ENCODE measurements at regions not wholly inside any gene's neighbourhood (a gene's known extent, or its start where the extent isn't known, plus 50 kb on each side); places are given as distances from the start of the nearest gene placed in this dataset.
"Not testable (repeated sequence)": the region's sequence is repeated elsewhere in the genome, so short reads cannot be mapped to it uniquely, and the experiment has no call there.

GRCh38 chr3:75395580-75396315, 268.4 kb upstream of the FRG2C start:
- H3K9me3 ChIP-seq (ENCODE audit: control insufficient read depth in 5 of 5, low read length in 5 of 5), result no peaks in the 10 kb centered on the region
- H3K27me3 ChIP-seq (ENCODE audit: control insufficient read depth in 5 of 5, insufficient read depth in 4 of 5, low read length in 5 of 5), result peaks cover 0 to 7% (median 0%) of the 10 kb centered on the region in 5 donors
- H3K4me1 ChIP-seq (ENCODE audit: control insufficient read depth in 5 of 5, insufficient read depth in 5 of 5, low read length in 5 of 5), result peaks cover 0 to 3% (median 0%) of the 10 kb centered on the region in 5 donors
- no peak overlapping the region for H3K9ac ChIP-seq (ENCODE audit: low read length in 5 of 5)
- H3K4me3 ChIP-seq (ENCODE audit: low read depth in 1 of 5, low read length in 5 of 5), result peak overlapping the region in 1 of 5 donors; percentile 7
- no peak overlapping the region for H3K27ac ChIP-seq (ENCODE audit: low read depth, low read length)
- H3K36me3 ChIP-seq (ENCODE audit: control insufficient read depth in 5 of 5, insufficient read depth in 5 of 5, low read length in 5 of 5), result no peaks in the 10 kb centered on the region

- Histone ChIP-seq H3K36me3 (ENCODE audit: control insufficient read depth in 5 of 5, insufficient read depth in 5 of 5, low read length in 5 of 5) (no peaks in the 10 kb centered on the region), H3K9me3 (ENCODE audit: control insufficient read depth in 5 of 5, low read length in 5 of 5) (no peaks in the 10 kb centered on the region), H3K9ac (ENCODE audit: low read length in 5 of 5) (no peak overlapping the region), H3K4me1 (ENCODE audit: control insufficient read depth in 5 of 5, insufficient read depth in 5 of 5, low read length in 5 of 5) (peaks cover 0 to 3% (median 0%) of the 10 kb centered on the region in 5 donors), H3K4me3 (ENCODE audit: low read depth in 1 of 5, low read length in 5 of 5) (peak overlapping the region in 2 of 5 donors; percentile 7 to 34), H3K27ac (ENCODE audit: low read depth, low read length) (no peak overlapping the region), H3K27me3 (ENCODE audit: control insufficient read depth in 5 of 5, insufficient read depth in 4 of 5, low read length in 5 of 5) (peaks cover 0 to 7% (median 0%) of the 10 kb centered on the region in 5 donors)
These were observed 267.8 kb upstream of the FRG2C start for GRCh38 chr3:75396316-75396802.

DNA sequence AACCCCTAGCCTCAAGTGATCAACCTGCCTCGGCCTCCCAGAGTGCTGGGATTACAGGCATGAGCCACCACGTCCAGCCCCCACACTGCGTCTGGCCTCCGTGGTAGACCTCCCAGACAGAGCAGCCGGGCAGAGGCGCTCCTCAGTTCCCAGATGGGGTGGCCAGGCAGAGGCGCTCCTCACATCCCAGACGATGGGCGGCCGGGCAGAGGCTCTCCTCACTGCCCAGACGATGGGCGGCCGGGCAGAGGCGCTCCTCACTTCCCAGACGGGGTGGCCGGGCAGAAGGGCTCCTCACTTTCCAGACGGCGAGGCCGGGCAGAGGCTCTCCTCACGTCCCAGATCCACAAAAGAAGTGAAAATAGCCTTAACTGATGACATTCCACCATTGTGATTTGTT, 266.6 kb upstream of the FRG2C start:
- H3K9ac ChIP-seq (ENCODE audit: low read length in 5 of 5); H3K36me3 ChIP-seq (ENCODE audit: control insufficient read depth in 5 of 5, insufficient read depth in 5 of 5, low read length in 5 of 5); H3K9me3 ChIP-seq (ENCODE audit: control insufficient read depth in 5 of 5, low read length in 5 of 5); H3K27ac ChIP-seq (ENCODE audit: low read depth, low read length); H3K4me3 ChIP-seq (ENCODE audit: low read depth in 1 of 5, low read length in 5 of 5); H3K27me3 ChIP-seq (ENCODE audit: control insufficient read depth in 5 of 5, insufficient read depth in 4 of 5, low read length in 5 of 5); H3K4me1 ChIP-seq (ENCODE audit: control insufficient read depth in 5 of 5, insufficient read depth in 5 of 5, low read length in 5 of 5): not testable (repeated sequence)

DNA sequence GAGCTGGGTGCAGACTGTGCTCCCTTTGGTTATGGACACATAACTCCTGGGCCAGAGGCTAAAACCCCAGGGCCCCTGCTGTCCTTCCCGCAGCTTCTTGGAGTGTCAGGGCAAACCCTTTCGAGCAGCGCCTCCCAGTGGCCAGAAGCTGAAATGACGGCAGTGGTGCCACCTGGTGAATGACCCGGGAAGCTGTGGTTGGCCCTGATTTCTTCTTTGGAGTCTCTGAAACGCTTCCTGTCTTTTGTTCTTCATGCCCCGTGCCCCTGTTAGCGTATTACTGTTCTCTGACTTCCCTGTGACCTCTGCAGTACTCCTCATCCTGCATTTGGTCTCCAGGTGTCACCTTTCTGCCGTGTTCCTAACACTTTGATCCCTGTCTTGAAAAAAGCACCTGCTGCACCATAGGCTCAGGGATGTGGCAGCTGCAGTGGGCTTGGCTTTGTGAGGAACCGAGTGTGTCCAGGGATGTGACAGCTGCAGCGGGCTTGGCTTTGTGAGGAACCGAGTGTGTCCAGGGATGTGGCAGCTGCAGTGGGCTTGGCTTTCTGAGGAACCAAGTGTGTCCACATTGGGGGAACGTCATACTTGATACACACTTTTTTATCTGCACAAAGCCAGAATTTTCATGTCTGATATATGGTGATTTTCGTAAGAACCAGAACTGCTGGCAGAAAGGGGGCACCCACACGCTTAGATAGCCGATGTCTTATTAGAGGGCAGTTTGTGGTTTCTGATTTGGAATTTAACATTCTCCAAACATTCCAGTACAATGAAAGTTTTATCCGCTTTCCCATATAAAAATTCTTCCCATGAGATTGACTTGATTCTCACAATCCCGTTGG, 241.8 kb upstream of the FRG2C start:
- H3K36me3 ChIP-seq (ENCODE audit: control insufficient read depth in 5 of 5, insufficient read depth in 5 of 5, low read length in 5 of 5), result peaks cover 0 to 22% (median 9%) of the 10 kb centered on the region in 5 donors
- H3K27ac ChIP-seq (ENCODE audit: low read depth, low read length); H3K27me3 ChIP-seq (ENCODE audit: control insufficient read depth in 5 of 5, insufficient read depth in 4 of 5, low read length in 5 of 5); H3K9ac ChIP-seq (ENCODE audit: low read length in 5 of 5); H3K4me1 ChIP-seq (ENCODE audit: control insufficient read depth in 5 of 5, insufficient read depth in 5 of 5, low read length in 5 of 5); H3K4me3 ChIP-seq (ENCODE audit: low read depth in 1 of 5, low read length in 5 of 5); H3K9me3 ChIP-seq (ENCODE audit: control insufficient read depth in 5 of 5, low read length in 5 of 5): not testable (repeated sequence)

- H3K27ac ChIP-seq (ENCODE audit: low read depth, low read length); H3K9me3 ChIP-seq (ENCODE audit: control insufficient read depth in 5 of 5, low read length in 5 of 5); H3K9ac ChIP-seq (ENCODE audit: low read length in 5 of 5); H3K4me3 ChIP-seq (ENCODE audit: low read depth in 1 of 5, low read length in 5 of 5); H3K27me3 ChIP-seq (ENCODE audit: control insufficient read depth in 5 of 5, insufficient read depth in 4 of 5, low read length in 5 of 5); H3K4me1 ChIP-seq (ENCODE audit: control insufficient read depth in 5 of 5, insufficient read depth in 5 of 5, low read length in 5 of 5): not testable (repeated sequence)
- peaks cover 0 to 29% (median 14%) of the 10 kb centered on the region in 5 donors for H3K36me3 ChIP-seq (ENCODE audit: control insufficient read depth in 5 of 5, insufficient read depth in 5 of 5, low read length in 5 of 5)
These were observed 238.7 kb upstream of the FRG2C start for GRCh38 chr3:75425379-75425778.

- H3K9ac ChIP-seq (ENCODE audit: low read length in 5 of 5); H3K4me3 ChIP-seq (ENCODE audit: low read depth in 1 of 5, low read length in 5 of 5); H3K9me3 ChIP-seq (ENCODE audit: control insufficient read depth in 5 of 5, low read length in 5 of 5); H3K27me3 ChIP-seq (ENCODE audit: control insufficient read depth in 5 of 5, insufficient read depth in 4 of 5, low read length in 5 of 5); H3K27ac ChIP-seq (ENCODE audit: low read depth, low read length): not testable (repeated sequence)
- peaks cover 0 to 38% (median 14%) of the 10 kb centered on the region in 5 donors for H3K36me3 ChIP-seq (ENCODE audit: control insufficient read depth in 5 of 5, insufficient read depth in 5 of 5, low read length in 5 of 5)
- peaks cover 0 to 11% (median 4%) of the 10 kb centered on the region in 5 donors for H3K4me1 ChIP-seq (ENCODE audit: control insufficient read depth in 5 of 5, insufficient read depth in 5 of 5, low read length in 5 of 5)
These were observed 236.6 kb upstream of the FRG2C start for GRCh38 chr3:75427486-75427885.

GRCh38 chr3:75427906-75428305, 236.2 kb upstream of the FRG2C start:
- H3K27ac ChIP-seq (ENCODE audit: low read depth, low read length); H3K9ac ChIP-seq (ENCODE audit: low read length in 5 of 5); H3K4me3 ChIP-seq (ENCODE audit: low read depth in 1 of 5, low read length in 5 of 5); H3K27me3 ChIP-seq (ENCODE audit: control insufficient read depth in 5 of 5, insufficient read depth in 4 of 5, low read length in 5 of 5); H3K9me3 ChIP-seq (ENCODE audit: control insufficient read depth in 5 of 5, low read length in 5 of 5): not testable (repeated sequence)
- Histone ChIP-seq H3K4me1 (ENCODE audit: control insufficient read depth in 5 of 5, insufficient read depth in 5 of 5, low read length in 5 of 5) (peaks cover 0 to 12% (median 6%) of the 10 kb centered on the region in 5 donors), H3K36me3 (ENCODE audit: control insufficient read depth in 5 of 5, insufficient read depth in 5 of 5, low read length in 5 of 5) (peaks cover 0 to 36% (median 12%) of the 10 kb centered on the region in 5 donors)

GRCh38 chr3:75429561-75430220, 234.4 kb upstream of the FRG2C start:
- Histone ChIP-seq H3K36me3 (ENCODE audit: control insufficient read depth in 5 of 5, insufficient read depth in 5 of 5, low read length in 5 of 5) (peaks cover 0 to 29% (median 10%) of the 10 kb centered on the region in 5 donors), H3K4me1 (ENCODE audit: control insufficient read depth in 5 of 5, insufficient read depth in 5 of 5, low read length in 5 of 5) (peaks cover 0 to 23% (median 14%) of the 10 kb centered on the region in 5 donors)
- not testable (repeated sequence) for H3K4me3 ChIP-seq (ENCODE audit: low read depth in 1 of 5, low read length in 5 of 5); H3K27me3 ChIP-seq (ENCODE audit: control insufficient read depth in 5 of 5, insufficient read depth in 4 of 5, low read length in 5 of 5); H3K9ac ChIP-seq (ENCODE audit: low read length in 5 of 5); H3K27ac ChIP-seq (ENCODE audit: low read depth, low read length); H3K9me3 ChIP-seq (ENCODE audit: control insufficient read depth in 5 of 5, low read length in 5 of 5)

- not testable (repeated sequence) for H3K27me3 ChIP-seq (ENCODE audit: control insufficient read depth in 5 of 5, insufficient read depth in 4 of 5, low read length in 5 of 5); H3K9ac ChIP-seq (ENCODE audit: low read length in 5 of 5); H3K4me3 ChIP-seq (ENCODE audit: low read depth in 1 of 5, low read length in 5 of 5); H3K27ac ChIP-seq (ENCODE audit: low read depth, low read length); H3K9me3 ChIP-seq (ENCODE audit: control insufficient read depth in 5 of 5, low read length in 5 of 5)
- Histone ChIP-seq H3K4me1 (ENCODE audit: control insufficient read depth in 5 of 5, insufficient read depth in 5 of 5, low read length in 5 of 5) (peaks cover 0 to 23% (median 14%) of the 10 kb centered on the region in 5 donors), H3K36me3 (ENCODE audit: control insufficient read depth in 5 of 5, insufficient read depth in 5 of 5, low read length in 5 of 5) (peaks cover 0 to 28% (median 10%) of the 10 kb centered on the region in 5 donors)
These were observed 233.7 kb upstream of the FRG2C start for GRCh38 chr3:75430406-75430805.
